Neuronal stem cell (in vitro differentiated cells): ENCODE measurements at regions not wholly inside any gene's neighbourhood (a gene's known extent, or its start where the extent isn't known, plus 50 kb on each side); places are given as distances from the start of the nearest gene placed in this dataset.
"Not testable (repeated sequence)": the region's sequence is repeated elsewhere in the genome, so short reads cannot be mapped to it uniquely, and the experiment has no call there.

ENCODE experiments used
- DNase-seq: peaks from one replicate; pipeline ENCODE4 v3.0.0-alpha.2; 2013; ENCODE audit warnings: low spot score
- H2AFZ ChIP-seq: one replicate; pipeline ENCODE4 v1.6.1; 2013; ENCODE audit warnings: mild to moderate bottlenecking, low read length, inconsistent platforms
- H2AK5ac ChIP-seq: 2 replicates; pipeline ENCODE4 v1.6.1; 2013; ENCODE audit warnings: low read depth, mild to moderate bottlenecking, inconsistent platforms, low read length, moderate library complexity, mixed read lengths
- H2BK120ac ChIP-seq: 2 replicates; pipeline ENCODE4 v1.6.1; 2013; ENCODE audit warnings: low read depth, mild to moderate bottlenecking, inconsistent platforms, low read length, moderate library complexity, mixed read lengths
- H2BK12ac ChIP-seq: one replicate; pipeline ENCODE4 v1.6.1; 2013; ENCODE audit warnings: low read length, inconsistent platforms
- H2BK15ac ChIP-seq: 2 replicates; pipeline ENCODE4 v1.6.1; 2013; ENCODE audit warnings: mild to moderate bottlenecking, low read length, inconsistent platforms, mixed read lengths
- H2BK5ac ChIP-seq: one replicate; pipeline ENCODE4 v1.6.1; 2013; ENCODE audit warnings: inconsistent platforms, mild to moderate bottlenecking, low read length, moderate library complexity
- H3K14ac ChIP-seq: one replicate; pipeline ENCODE4 v1.6.1; 2013; ENCODE audit warnings: low read length, inconsistent platforms
- H3K18ac ChIP-seq: 2 replicates; pipeline ENCODE4 v1.6.1; 2013; ENCODE audit warnings: low read length, inconsistent platforms
- H3K23ac ChIP-seq: 2 replicates; pipeline ENCODE4 v1.6.1; 2013; ENCODE audit warnings: low read depth, mild to moderate bottlenecking, mixed read lengths, low read length, inconsistent platforms; ENCODE audit not compliant: poor library complexity
- H3K27ac ChIP-seq: replicated peaks from 3 replicates; pipeline ENCODE4 v1.5.1; 2013; ENCODE audit warnings: low read length, inconsistent platforms
- H3K27me3 ChIP-seq, 3 experiments: 2 replicates each; pipeline ENCODE4 v1.6.1; 2013; ENCODE audit warnings: low read length in 3 of 3, mild to moderate bottlenecking in 2 of 3, inconsistent platforms in 1 of 3, low read depth in 1 of 3, mixed read lengths in 1 of 3, moderate library complexity in 1 of 3; ENCODE audit not compliant: control insufficient read depth in 3 of 3, insufficient read depth in 3 of 3
- H3K36me3 ChIP-seq, 2 donors: replicated peaks in 1 of 2; 2 replicates each; pipeline ENCODE4 v1.6.1; 2013; ENCODE audit warnings: low read length in 2 of 2; ENCODE audit not compliant: control insufficient read depth in 2 of 2, insufficient read depth in 2 of 2
- H3K4ac ChIP-seq: 2 replicates; pipeline ENCODE4 v1.6.1; 2013; ENCODE audit warnings: inconsistent platforms, mild to moderate bottlenecking, low read length, moderate library complexity
- H3K4me1 ChIP-seq, 2 donors: 1 replicate in 1 of 2; 2 replicates in 1 of 2; pipeline ENCODE4 v1.6.1; 2013; ENCODE audit warnings: low read length in 2 of 2, low read depth in 1 of 2; ENCODE audit not compliant: control insufficient read depth in 2 of 2, insufficient read depth in 1 of 2
- H3K4me2 ChIP-seq: one replicate; pipeline ENCODE4 v1.6.1; 2013; ENCODE audit warnings: mild to moderate bottlenecking, low read length, inconsistent platforms; ENCODE audit not compliant: insufficient read depth, poor library complexity, severe bottlenecking
- H3K4me3 ChIP-seq, 2 donors: 2 replicates each; pipeline ENCODE4 v1.5.1; 2013; ENCODE audit warnings: low read length in 2 of 2, mild to moderate bottlenecking in 2 of 2, inconsistent platforms in 1 of 2, moderate library complexity in 1 of 2
- H3K79me1 ChIP-seq: one replicate; pipeline ENCODE4 v1.6.1; 2013; ENCODE audit warnings: low read depth, mild to moderate bottlenecking, inconsistent platforms, low read length, moderate library complexity
- H3K9ac ChIP-seq: one replicate; pipeline ENCODE4 v1.6.1; 2013; ENCODE audit warnings: mild to moderate bottlenecking, low read depth, low read length, inconsistent platforms; ENCODE audit not compliant: poor library complexity
- H3K9me3 ChIP-seq, 2 donors: replicated peaks in 1 of 2; 2 replicates each; pipeline versions ENCODE3 to v1.6.1; 2013; ENCODE audit warnings: low read length in 2 of 2, mild to moderate bottlenecking in 2 of 2, inconsistent platforms in 1 of 2, low read depth in 1 of 2, mixed read lengths in 1 of 2, moderate library complexity in 1 of 2; ENCODE audit not compliant: control insufficient read depth in 2 of 2, insufficient read depth in 1 of 2
- H4K8ac ChIP-seq: one replicate; pipeline ENCODE4 v1.6.1; 2013; ENCODE audit warnings: low read depth, mild to moderate bottlenecking, inconsistent platforms, low read length, moderate library complexity
- H4K91ac ChIP-seq: one replicate; pipeline ENCODE4 v1.6.1; 2013; ENCODE audit warnings: low read length, low read depth, mild to moderate bottlenecking, inconsistent platforms; ENCODE audit not compliant: poor library complexity
- WGBS, 2 donors: extraction: QIAGEN DNeasy Blood & Tissue Kit; methylation state at CpG; one replicate each; pipeline ENCODE4 v1.1.7; 2013; ENCODE audit warnings: missing lambda C conversion rate in 2 of 2, mixed read lengths in 1 of 2; ENCODE audit not compliant: insufficient read length in 2 of 2, insufficient replicate concordance in 1 of 2; ENCODE audit errors: extremely low coverage in 2 of 2; 5-methylcytosine and 5-hydroxymethylcytosine counted together

- H3K79me1 ChIP-seq, H3K4me2 ChIP-seq, H3K9me3 ChIP-seq, H3K4me1 ChIP-seq, H2BK5ac ChIP-seq, H2BK15ac ChIP-seq, H2BK120ac ChIP-seq, H3K4ac ChIP-seq, H3K14ac ChIP-seq, H4K8ac ChIP-seq, H2AK5ac ChIP-seq, H3K23ac ChIP-seq, H3K27ac ChIP-seq, H3K9ac ChIP-seq, H2AFZ ChIP-seq, H3K36me3 ChIP-seq, H4K91ac ChIP-seq, H3K18ac ChIP-seq, DNase-seq, H3K27me3 ChIP-seq, H2BK12ac ChIP-seq, H3K4me3 ChIP-seq: not testable (repeated sequence)
- WGBS, 2 donors = no CpG with 5 or more reads among the region's 8 CpGs
Observed at GRCh38 chrX:112381649-112382298, 298.0 kb downstream of the LHFPL1 start.

DNA sequence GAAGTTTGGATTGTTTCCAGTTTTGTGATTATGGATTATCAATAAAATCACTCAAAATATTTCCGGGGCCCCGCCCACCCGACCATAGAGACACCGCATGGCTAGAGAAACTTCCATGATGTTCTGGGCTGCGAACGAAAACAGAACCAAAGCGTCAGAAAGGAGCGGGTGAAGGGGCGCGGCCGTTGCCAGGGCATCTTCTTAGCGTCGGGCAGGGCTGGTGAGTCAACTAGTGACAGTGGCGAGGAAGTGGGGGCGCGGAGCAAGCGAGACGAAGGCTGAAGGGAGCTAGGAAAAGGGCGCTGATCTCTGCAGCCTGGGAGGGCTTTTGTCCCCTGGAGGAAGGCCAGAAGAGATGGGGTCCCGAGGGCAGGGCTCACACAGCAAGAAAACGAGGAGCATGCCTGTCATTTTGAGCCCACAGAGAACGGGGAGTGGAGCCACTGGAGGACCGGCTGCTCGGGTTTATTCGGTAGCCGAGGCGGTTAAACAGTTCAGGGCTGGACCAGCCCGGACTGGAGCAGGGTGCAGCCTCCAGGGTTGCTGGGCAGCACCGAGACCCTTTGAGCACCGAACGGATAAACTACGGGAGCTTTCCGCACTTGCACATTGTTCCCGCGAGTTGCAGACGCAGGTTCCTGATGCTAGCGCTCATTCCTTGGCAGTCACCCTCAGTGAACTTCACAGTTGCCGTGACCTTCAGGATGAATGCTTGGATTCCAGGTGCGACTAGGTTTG lies 298.1 kb upstream of the TRPC5 start:
- no peak overlapping the region for H2BK5ac ChIP-seq
- no peak overlapping the region for H3K14ac ChIP-seq
- H3K36me3 ChIP-seq = no peaks in the 10 kb centered on the region
- H3K18ac ChIP-seq = no peak overlapping the region
- no peaks in the 10 kb centered on the region for H3K79me1 ChIP-seq
- H4K8ac ChIP-seq = no peak overlapping the region
- H3K4me1 ChIP-seq = no peaks in the 10 kb centered on the region
- no peak overlapping the region for H3K4ac ChIP-seq
- no peaks in the 10 kb centered on the region for H3K27me3 ChIP-seq
- no peak overlapping the region for H2AK5ac ChIP-seq
- no peak overlapping the region for H2BK12ac ChIP-seq
- no CpG with 5 or more reads among the region's 39 CpGs for WGBS, 2 donors
- no peak for DNase-seq
- no peak overlapping the region for H3K9ac ChIP-seq
- no peak overlapping the region for H2AFZ ChIP-seq
- no peak overlapping the region for H2BK15ac ChIP-seq
- H4K91ac ChIP-seq = no peak overlapping the region
- no peak overlapping the region for H2BK120ac ChIP-seq
- no peak overlapping the region for H3K23ac ChIP-seq
- no peak overlapping the region for H3K27ac ChIP-seq
- H3K4me3 ChIP-seq = no peak overlapping the region
- no peak overlapping the region for H3K4me2 ChIP-seq
- H3K9me3 ChIP-seq = no peaks in the 10 kb centered on the region

DNA sequence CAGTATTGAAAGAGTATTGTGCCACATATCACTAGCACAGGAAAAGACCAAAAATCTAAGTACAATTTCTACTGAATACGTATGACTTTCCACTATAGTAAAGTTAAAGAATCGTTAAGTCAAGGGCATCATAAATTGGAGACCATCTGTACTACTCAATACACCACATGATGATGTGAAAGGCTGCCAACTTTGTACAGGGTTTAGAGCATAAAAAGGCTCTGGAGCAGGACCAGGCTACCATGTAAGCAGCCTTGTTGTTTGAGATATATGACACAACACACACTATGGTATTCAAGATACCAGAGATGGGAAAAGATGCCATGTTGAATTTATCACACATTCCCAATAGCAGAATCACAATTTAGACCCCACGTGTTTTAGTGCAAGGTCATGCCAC lies 294.9 kb upstream of the TRPC5 start:
- H2AK5ac ChIP-seq = no peak overlapping the region
- no peaks in the 10 kb centered on the region for H3K36me3 ChIP-seq
- no peak overlapping the region for H4K8ac ChIP-seq
- no peak overlapping the region for H2BK12ac ChIP-seq
- no peaks in the 10 kb centered on the region for H3K79me1 ChIP-seq
- H3K4ac ChIP-seq = no peak overlapping the region
- no peak overlapping the region for H2BK15ac ChIP-seq
- no peak overlapping the region for H4K91ac ChIP-seq
- no peaks in the 10 kb centered on the region for H3K9me3 ChIP-seq
- H2BK5ac ChIP-seq = no peak overlapping the region
- no peak overlapping the region for H3K4me3 ChIP-seq
- no peak overlapping the region for H3K4me2 ChIP-seq
- no peak overlapping the region for H3K23ac ChIP-seq
- no peak overlapping the region for H3K14ac ChIP-seq
- H3K27ac ChIP-seq = no peak overlapping the region
- no CpG with 5 or more reads among the region's 3 CpGs for WGBS, 2 donors
- no peak for DNase-seq
- no peak overlapping the region for H3K18ac ChIP-seq
- H3K27me3 ChIP-seq = no peaks in the 10 kb centered on the region
- no peaks in the 10 kb centered on the region for H3K4me1 ChIP-seq
- no peak overlapping the region for H3K9ac ChIP-seq
- H2BK120ac ChIP-seq = no peak overlapping the region
- H2AFZ ChIP-seq = no peak overlapping the region

DNA sequence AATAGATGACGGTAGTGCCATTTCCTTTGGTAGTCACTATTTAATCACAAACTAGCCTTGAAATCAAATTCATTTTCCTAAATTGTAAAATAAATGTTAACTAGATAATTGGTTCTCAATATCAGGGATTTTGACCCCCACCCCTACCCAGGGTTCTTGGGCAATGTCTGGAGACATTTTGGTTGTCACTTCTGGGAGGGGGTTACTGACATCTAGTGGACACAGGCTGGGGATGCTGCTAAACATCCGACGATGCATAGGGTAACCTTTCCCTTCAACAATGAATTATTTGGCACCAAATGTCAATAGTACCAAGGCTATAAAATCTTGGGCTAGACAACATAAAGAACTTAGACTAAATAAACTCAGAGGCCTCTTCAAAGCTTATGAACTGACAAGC lies 285.8 kb upstream of the TRPC5 start:
- Histone ChIP-seq H3K79me1 (no peaks in the 10 kb centered on the region), H4K8ac (no peak overlapping the region), H2AFZ (no peak overlapping the region), H3K9me3 (no peaks in the 10 kb centered on the region), H2BK12ac (no peak overlapping the region), H3K4me1 (no peaks in the 10 kb centered on the region), H3K4me2 (no peak overlapping the region), H3K18ac (no peak overlapping the region), H2BK120ac (no peak overlapping the region), H3K4ac (no peak overlapping the region), H3K27ac (no peak overlapping the region), H3K23ac (no peak overlapping the region), H3K14ac (no peak overlapping the region), H2BK5ac (no peak overlapping the region), H3K27me3 (no peaks in the 10 kb centered on the region), H3K36me3 (no peaks in the 10 kb centered on the region), H2AK5ac (no peak overlapping the region), H3K4me3 (no peak overlapping the region), H3K9ac (no peak overlapping the region), H2BK15ac (no peak overlapping the region), H4K91ac (no peak overlapping the region)
- DNase-seq = no peak
- no CpG with 5 or more reads among the region's 3 CpGs for WGBS, 2 donors
